Mesenteric fat pad (tissue), 1 donor: ENCODE measurements at regions not wholly inside any gene's neighbourhood (a gene's known extent, or its start where the extent isn't known, plus 50 kb on each side); places are given as distances from the start of the nearest gene placed in this dataset.

Experiments
- DNase-seq: peaks from one replicate; pipeline ENCODE4 v3.0.0-alpha.2; 2020; ENCODE audit warnings: low spot score
- donor health status: DM: yes; HTN: yes; CAD: no.

DNA sequence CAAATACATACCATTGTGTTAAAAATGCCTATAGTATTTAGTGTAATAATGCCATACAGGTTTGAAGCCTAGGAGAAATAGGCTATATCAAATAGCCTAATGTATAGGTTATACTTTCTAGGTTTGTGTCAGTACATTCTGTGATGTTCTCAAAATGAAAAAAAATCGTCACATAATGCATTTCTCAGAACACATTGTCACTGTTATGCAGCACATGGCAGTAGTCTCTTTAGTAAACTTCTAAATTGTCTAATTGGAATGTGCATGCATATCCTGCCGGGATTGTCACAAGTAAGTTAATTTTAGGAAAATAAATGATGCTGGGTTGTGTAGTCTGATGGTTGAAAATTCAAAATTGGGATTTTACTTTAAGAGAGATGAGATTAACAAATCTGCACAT is 920.1 kb upstream of the CNTN5 start:
- no peak for DNase-seq

DNA sequence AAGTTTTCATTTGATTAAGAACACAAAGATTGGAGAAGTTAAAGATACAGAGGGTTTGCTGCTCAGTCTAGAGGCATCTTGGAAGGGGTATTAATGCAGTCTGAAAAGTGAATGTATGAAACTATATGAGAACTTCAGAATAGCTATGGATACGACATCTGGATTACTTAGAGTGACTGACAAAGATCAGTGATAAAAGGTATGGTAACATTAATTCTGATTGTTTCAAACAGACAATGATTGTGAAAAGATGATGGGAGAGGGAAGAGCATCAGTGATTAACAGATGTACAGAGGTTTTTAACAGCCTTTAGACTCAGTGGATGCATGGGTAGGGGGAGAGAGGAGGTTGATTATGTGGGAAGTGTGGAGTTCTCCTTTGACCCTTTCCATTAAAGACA is 919.4 kb upstream of the CNTN5 start:
- no peak for DNase-seq

DNA sequence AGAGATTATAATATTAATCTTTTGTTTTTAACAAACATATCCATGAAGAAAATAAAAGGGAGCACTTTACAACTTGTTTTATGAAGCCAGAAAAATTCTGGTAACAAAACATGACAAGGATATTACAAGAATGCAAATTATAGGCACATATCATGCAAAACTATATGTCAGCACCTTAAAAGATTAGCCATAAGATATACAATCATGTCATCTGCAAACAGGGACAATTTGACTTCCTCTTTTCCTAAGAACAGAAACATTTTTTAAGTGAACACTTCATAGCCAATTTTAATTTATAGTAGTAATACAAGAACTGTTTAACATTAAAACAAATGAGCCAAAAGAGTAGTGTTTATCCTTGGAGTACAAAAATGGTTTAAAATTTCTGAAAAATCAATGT is 916.5 kb upstream of the CNTN5 start:
- no peak for DNase-seq

DNA sequence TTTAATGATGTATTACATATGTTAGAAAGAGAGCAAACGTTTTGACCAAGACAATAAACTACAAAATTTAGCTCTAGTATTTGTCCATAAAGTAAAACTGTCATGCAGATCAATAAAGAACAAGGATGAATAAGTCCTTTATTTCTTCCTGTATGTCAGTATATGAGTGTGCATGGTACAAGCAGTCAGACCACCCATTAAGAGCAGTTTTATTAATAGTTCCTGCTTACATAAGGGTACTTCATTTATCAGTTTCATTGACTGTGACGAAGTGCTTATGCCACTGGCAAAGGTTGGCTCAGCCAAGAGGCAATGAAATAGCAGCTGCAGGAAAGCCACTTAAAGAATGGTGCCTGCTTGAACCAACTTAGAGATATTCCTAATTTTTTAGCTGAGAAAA is 913.0 kb upstream of the CNTN5 start:
- no peak for DNase-seq

DNA sequence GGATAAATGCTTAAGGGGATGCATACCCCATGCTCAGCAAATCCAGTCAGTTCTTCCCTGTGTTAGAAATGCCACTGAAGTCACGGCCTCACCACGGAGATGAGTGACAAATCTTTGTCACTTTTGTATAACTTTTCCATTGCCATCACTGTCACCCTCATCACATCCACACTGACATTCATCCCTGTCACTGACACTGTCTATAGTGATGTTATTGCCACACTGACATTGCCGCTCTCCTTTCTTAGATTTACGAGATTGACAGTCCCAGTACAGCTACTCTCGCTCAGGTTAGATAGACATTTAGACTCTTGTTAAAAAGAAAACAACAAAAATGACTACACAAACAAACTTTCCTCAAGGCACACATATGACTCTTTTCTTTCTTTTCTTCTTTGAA is 910.7 kb upstream of the CNTN5 start:
- no peak for DNase-seq

DNA sequence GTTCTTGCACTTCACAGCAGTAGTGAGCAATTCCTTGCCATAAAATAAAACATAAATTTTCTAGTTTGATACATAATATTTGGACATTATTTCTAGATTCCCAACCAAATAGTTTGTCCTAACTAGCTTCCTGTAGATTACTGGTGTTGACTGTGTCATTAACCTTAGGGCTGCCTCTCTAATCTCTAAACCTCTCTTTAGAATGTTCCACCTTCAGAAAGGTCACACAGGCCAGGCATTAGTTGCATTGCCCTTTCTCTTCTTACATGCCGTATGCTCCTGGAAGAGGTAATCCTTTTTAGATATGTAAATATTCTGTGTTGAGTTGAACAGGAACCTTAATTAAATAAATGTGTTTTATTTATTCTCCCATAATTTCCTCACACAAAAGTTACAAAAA is 904.9 kb upstream of the CNTN5 start:
- no peak for DNase-seq

DNA sequence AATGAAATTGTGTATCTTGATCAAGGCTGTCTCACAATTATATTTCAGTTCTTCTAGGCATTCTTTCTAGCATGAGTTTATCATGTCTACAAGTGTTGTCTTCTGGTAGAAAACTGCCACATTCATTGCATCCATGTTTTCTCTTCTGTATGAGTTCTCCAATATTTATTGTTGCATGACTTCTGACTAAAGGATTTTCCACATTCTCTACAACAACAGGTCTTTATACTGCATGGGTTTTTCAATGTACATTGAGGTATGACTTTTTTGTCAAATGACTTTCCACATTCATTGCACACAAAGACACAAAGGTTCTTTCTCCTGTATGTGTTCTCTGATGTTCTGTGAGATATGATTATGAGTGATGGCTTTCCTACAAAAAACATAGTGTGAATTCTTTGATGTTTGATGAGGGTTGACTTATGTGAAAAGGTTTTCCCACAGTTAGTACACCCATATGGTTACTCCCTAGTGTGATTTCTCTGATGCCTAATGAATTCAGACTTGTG is 890.6 kb upstream of the CNTN5 start:
- DNase-seq = no peak

DNA sequence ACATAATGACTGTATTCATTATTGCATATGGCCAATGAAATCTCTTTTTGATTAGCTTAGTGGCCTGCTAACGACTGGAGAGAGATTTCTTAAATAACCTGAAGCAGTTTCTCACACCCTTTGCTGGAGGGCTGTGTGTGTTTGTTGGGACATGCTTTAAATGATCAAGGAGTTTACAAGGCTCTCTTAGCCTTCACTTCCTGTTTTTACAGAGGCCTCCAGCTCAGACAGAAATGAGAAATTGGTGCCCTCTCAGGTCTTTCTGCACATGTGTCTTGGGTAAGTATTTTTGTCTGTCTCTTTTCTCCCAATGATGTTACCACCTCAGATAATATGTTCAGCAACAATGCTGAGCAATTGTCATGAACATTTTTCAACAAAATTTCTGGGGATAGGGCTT is 884.4 kb upstream of the CNTN5 start:
- no peak for DNase-seq

DNA sequence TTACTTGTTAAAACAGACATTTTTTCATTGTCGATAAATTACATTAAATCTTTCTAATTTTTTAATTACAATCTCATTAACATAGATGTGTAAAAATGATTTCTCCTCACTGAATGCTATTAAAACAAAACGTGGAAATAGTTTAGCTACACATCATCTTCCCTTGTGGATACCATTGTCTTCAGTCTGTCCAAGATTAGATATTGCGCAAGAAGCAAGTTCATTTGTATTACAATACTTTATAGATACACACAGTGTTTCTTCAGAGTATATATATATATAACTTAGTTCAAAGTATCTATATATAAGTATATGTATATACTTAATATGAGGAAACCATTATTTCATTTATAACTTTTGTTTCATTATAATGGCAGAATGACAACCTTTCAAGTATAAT is 883.3 kb upstream of the CNTN5 start:
- DNase-seq = no peak

DNA sequence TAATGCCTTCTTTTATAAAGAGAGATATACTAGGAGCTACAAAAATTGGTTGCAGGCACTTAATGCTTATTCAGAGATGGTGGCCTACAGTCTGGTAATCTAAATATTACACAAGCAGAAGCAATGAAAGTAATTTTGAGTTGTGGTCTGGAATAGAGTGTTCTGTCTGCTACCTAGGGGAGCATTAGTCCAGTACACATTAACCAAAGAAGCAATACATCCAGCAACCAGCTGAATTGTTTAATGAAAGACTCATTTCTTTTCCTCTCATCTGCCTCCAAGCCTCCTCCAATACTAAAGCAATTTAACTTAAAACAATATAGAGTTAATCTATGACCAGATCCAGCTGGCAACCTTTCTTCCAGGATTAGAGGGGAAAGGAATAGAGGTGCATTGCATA is 877.1 kb upstream of the CNTN5 start:
- no peak for DNase-seq

DNA sequence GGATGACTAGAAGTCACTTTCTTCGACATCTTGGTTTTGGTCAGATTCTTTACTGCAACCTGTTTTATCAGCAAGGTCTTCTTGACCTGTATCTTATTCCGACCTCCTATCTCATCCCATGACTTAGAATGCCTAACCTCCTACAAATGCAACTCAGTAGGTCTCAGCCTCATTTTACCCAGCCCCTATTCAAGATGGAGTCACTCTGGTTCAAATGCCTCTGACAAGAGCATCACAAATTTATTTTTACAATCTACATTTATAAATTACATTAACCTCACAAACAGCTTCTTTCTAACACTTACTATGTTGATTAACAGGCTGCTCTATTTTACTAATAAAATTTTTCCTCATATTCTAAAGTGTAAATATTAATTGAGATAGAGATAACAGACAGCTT is 867.0 kb upstream of the CNTN5 start:
- DNase-seq = no peak

DNA sequence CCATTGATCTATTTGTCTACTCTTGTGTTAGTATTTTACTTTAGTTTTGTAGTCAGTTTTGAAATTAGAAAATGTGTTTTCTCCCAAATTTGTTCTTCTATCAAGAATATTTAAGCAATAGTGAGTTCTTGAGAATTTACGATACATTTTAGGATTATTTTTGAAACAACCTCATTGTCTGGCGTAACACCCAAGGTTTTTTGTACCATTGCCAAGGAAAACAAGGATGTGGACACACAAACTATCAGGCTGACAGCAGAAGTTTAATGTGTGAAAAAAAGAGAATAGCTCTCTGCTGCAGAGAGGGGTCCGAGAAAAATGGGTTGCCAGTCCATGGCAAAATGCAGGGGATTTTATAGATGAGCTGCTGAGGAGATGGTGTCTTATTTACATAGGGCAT is 865.1 kb upstream of the CNTN5 start:
- DNase-seq = no peak

DNA sequence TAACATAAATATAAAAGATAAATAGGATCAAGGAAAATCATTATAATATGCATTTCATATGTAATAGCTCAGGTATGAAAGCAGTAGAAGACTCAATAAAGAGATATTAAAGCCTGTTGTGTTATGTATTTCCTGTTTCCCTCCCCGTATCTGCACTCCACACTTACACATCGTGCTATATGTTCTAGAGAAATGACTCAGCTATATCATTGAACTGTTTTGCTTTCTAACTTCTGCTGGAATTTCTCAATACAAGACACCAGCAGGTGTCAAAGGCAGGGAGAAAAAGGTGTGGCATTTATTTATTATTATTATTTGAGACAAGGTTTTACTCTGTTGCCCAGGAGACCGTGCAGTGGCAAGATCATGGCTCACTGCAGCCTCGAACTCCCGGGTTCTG is 842.8 kb upstream of the CNTN5 start:
- no peak for DNase-seq

DNA sequence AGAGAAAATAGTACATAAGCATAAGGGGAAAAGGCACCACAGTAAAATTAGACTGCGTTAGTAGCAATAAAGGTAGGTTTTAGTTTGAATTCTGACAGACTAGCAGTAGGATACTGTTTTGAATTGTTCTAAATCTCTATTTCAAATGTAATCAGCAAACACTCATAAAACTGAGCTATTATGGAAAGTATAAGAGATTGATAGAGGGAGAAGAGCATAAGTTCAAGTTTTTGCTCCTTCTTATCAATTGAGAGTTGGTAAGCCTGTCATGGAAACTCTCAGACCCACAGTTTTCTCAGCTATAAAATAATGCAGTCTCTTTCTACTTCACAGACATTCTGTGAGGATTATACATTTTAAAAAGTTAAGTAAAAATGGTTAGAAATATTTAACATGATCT is 840.2 kb upstream of the CNTN5 start:
- no peak for DNase-seq

DNA sequence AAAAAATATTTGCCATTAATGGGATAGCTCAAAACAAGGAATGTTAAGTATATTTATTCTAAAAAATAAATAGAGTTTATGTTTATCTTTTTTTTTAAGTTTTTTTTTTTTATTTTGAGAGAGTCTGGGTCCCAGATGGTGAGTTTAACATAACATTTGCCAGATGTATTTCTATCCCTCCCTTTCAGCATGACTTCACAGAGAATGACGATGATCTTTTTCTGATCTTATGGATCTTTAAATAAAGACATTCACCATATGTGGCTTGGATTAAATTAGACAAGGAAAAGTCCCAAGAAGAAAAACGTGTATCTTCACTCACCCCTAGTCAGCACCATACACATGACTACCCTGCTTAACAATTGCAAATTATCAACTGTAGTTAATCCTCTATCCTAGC is 839.8 kb upstream of the CNTN5 start:
- DNase-seq = no peak

DNA sequence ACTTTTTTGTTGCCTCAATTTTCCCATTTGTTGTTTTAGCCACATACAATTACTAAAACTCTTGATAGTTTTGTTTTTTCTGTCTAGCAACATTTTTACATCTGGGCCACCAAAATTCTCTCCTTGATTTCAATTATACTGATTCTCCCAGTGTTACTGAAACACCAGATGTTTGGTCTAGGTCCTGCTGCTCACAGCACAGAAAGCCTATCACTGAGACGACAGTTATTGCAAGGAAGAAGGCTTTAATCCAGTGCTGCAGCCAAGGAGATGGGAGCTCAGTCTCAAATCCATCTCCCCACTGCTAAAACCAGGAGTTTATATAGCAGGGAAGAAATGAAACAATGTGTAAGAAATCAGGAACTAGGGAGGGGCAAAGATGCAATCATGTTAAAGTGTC is 837.7 kb upstream of the CNTN5 start:
- DNase-seq = no peak

DNA sequence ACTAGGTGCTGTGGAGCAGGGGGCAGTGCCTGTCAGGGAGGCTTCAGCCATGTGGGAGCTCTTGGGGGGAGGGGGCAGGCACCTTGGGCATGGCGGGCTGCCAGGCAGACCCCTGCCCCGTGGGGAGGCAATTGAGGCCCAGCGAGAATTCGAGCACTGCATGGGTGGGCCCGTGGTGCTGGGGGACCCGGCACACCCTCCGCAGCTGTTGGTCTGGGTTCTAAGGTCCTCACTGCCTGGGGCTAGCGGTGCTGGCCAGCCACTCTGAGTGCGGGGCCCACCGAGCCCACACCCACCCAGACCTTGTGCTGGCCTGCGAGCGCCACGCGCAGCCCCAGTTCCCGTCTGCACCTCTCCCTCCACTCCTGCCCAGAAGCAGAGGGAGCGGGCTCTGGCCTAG is 835.5 kb upstream of the CNTN5 start:
- DNase-seq = no peak

DNA sequence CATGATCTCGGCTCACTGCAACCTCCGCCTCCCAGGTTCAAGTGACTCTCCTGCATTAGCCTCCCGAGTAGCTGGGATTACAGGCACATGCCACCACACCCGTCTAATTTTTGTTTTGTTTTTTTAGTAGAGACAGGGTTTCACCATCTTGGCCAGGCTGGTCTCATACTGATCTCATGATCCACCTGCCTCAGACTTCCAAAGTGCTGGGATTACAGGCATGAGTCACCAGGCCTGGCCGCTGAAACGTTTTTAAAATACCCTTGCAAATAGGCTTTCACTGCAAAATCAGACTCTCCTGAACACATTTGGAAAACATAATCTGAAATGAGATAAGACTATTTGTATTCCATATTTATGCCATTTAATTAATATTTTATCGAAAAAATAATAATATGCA is 826.1 kb upstream of the CNTN5 start:
- no peak for DNase-seq

DNA sequence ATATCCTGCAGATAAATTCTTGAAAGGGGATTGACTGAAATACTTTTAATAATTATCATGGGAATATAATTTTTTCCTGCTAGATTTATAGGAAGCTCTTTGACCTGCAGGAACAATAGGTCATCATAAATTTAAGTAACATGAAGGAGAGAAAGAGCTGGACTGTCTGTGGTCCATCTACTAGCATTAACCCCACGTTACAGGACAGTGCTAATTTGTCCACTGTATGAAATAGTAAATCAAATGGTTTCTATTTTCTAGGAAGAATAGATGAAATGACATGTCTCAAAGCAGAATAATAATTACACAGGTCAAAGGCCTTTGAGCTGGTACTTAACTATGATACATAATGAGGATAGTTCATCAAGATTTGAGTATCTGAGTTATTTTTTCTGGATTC is 825.4 kb upstream of the CNTN5 start:
- DNase-seq = no peak

DNA sequence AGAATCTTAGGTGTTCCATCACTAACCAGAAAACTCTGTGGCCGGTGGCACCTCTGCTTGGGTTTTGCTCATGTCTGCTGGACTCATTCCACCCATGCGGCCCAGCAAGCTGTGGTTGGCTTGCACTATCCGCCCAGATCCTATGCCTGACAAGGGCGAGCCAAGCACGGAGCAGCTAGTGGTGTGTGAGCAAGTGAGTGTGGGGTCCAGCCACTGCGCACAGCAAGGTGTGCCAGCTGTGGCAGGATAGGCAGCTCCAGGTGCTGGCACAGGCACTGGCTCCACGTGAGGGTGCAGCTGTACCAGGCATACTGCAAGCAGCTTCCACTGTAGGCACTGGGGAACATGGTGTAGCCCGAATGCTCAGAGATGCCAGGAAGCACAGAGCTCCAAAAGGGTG is 813.7 kb upstream of the CNTN5 start:
- no peak for DNase-seq

DNA sequence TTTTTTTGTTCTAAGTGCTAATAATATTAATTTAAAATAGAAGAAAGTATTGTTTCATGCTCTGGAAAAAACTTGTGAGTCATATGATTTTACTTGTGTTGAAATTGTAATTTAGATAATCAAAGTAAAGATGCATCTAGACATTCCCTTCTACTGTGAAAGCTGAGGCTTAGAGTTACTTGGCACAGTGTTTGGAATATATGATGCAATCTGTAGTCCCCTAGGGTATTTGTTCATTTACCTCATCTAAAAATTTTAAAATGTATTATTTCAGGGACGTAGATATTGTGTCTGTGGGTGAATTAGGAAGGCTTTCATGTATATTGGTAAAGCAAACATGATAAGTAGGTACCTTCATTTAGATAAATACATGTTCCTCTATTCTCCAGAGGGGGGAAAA is 793.5 kb upstream of the CNTN5 start:
- DNase-seq = no peak

DNA sequence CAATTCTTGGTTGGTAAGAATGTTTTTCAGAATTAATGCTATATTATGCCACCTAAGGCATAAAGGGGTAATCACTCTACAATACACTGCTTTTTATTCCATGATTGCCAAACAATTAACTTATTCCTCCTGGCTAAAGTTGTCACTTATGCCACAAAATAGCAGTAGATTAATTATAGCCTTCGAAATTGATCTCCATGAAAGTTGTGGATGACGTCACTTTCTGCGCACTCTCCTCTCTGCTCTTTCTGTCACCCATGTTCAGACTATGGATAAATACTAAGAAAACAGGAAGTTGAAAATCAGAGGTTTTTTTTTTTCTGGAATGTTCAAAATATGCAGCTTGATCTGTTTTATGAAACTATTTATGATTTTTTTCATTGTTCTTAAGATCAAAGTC is 790.1 kb upstream of the CNTN5 start:
- no peak for DNase-seq

DNA sequence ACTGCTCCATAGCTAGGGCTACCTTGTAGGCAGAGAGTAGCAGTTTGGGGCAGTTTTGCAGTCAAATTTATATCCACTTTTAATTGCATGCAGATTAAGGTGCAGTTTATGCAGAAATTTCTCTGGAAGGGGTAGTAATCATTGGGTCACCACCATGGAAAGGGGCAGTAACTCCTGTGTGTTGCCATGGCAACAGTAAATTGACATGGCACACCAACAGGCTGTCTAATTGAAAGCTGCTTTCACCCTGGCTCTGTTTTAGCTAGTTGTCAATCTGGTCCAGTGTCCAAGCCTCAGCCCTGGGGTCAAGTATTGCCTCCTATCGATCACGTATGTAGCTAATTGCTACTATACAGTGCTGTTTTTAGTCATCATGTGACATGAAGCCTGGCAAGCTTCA is 786.1 kb upstream of the CNTN5 start:
- DNase-seq = no peak

DNA sequence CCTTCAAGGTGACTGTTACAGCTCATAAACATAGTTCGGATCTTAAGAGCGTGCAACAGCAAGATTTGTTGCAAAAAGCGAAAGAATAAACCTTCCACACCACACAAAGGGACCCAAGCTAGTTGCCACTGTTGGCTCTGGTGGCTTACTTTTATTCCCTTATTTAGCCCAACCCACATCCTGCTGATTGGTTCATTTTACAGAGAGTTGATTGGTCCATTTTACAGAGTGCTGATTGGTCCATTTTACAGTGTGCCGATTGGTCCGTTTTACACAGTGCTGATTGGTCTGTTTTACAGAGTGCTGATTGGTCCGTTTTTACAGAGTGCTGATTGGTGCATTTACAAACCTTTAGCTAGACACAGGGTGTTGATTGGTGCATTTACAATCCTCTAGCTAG is 776.9 kb upstream of the CNTN5 start:
- DNase-seq = no peak

DNA sequence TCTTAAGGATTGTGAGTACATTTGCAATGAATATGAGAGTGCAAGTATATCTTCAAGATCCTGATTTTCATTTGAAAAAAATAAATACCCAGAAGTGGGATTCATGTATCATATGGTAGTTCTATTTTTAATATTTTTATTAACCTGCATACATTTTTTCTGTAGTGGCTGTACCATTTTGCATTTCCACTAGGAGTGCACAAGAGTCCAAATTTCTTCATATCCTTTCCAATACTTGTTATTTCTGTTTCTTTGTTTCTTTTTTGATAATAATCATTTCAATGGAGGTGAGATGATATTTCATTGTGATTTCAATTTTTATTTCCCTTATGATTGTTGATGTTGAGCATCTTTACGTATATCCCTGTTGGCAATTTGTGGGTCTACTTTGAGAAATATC is 759.8 kb upstream of the CNTN5 start:
- no peak for DNase-seq
